ENCODE measurements at regions not wholly inside any gene's neighbourhood (a gene's known extent, or its start where the extent isn't known, plus 50 kb on each side); places are given as distances from the start of the nearest gene placed in this dataset.

DNA sequence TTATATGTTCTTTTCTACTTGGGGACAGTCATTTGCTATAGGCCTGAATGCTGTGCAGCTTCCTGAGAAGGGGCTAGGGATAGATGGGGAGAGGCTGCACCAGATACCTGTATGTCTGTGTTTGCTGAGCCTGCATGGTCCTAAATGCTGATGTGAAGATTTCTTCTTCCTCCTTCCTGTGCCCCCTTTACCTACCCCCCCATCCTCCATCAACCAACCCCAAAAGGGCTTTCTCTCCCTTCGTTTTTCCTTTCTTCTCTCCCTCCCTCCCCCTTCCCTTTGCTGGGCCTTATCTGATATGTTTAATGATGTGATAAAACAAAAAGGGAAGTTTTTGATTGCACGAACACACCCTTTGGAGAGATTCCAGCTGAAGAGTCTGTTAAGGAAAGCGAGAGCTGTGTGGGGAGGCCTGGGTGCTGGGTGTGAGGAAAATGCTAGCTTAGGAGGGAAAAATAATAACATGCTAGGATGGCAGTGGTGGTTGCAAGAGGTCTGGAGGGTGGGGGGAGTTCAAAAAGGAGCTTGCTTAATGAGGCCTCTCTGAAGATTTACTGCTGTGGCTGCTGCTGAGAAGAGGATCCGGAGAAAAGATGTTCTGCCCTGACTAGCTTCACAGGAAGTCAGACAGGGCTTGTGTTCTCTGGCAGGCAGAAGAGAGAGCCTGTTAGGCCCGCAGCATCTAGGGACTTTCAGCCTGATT lies 101.8 kb downstream of the SAMD9 start:
- DNase-seq (ENCODE audit: low spot score) = no peak

DNA sequence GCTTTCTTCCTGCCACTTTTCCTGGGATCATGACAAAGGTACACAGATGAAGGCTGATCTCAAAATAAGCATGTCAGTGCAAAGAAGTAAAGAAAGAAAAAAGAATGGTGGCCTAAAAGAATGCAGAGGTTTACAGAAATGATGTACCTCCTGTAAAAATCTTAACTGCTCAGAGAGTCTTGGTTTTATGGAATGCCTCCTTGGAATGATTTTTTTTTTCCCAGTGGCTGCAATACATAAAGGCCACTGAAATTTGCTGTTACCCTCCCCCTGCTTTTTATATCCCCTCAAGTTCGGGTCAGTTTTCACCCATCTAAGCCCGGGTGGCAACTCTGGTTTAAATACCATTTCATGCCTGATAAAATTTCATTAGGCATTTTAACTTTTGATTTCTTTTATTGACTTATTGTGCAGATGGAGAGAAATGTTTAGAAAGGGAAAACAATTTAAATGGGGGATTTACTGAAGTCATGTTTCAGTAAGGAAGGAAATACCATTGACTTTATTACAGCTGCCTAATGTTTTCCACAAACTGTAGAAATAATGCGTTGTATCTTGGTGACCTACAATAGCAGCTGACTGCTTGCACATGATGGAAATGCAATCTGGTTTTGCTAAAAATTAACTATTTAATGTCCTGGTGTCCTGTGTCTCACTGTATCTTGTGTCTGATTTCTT lies 102.5 kb downstream of the SAMD9 start:
- DNase-seq (ENCODE audit: low spot score) = no peak

DNA sequence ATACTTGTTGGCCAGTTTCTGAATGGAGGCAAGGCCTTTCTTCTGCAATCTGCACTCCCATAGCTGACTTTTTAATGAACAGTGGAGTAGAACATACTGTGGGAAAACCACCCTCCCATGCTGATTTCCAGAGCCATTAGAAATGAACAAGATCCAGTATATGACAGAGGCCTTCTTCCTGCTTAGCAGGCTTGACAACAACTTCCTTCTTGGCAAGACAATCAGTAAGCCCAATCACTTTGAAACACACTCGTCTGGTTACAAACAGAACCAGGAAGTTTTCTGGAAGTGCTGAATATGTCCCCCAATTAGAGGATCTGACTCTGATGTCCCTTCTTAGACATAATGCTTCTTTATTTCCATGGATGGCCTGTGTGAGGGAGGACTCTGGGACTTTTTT lies 103.4 kb downstream of the SAMD9 start:
- no peak for DNase-seq (ENCODE audit: low spot score)

DNA sequence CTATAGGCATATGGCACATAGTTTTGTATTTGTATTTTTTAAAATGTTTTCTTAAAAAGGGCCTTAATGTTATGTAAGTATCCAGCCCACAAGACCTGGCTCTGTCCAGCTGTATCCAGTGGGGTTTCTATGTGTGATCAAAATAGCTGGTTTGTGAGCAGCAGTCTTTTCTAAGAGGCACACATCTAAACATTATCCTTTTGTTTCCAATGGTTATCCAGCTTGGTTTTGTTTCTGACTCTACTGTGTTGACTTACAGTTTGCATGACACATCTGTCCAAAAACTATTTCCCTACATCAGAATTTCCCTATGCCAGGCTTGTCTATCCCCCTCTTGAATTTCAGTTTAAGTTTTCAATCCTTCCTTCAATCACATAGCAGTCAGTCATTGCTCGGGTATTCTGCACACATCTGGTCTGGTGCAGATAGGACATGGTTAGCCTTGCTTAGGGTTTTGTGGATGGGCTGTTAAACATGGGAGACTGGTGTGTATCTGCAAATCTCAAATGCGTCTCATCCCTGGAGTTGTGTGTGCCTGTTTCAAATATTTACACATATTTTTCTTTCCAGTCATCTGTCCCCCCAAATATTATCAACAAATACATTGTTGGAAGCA lies 104.2 kb downstream of the SAMD9 start:
- DNase-seq (ENCODE audit: low spot score) = no peak

DNA sequence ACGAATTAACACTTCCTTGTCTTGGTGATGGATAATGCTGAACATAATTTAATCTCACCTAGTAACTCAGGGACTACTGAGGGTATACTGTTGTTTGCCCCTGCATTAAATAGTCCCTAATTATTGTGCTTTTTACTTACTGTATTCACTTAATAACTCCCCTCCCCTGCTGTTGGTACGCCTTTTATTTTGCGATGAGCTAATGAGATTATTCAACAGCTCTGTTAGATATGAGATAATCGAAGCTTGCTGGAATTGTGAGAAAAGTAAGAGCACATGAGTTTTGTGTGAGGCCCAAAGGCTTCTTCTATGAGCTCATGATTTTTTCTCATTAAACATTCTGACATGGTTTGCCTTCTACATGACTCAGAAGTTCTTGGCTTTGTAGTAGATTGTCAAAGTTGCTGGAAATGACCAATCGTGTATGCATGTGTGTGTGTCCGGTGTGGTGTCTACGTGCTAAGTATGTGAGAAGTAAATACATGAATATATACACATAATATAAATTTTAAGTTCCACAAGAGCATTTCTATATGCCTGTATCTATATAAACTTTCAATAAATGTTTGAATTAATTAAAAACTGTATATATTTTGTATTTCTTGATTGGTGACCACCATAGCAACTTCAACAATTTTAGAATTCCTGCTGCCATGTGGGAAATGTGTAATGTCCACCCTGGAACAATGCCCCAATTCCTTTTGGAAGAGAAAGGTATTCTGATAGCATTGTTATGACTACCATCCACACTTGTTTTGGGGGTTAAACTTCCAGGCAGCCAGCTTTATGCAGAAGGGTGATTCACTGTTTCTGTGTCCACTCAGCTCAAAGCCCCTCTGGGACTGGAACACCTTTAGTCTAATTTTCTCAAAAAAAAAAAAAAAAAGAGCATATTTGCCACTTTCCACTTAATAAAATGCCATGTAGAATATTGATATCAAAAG lies 106.2 kb downstream of the SAMD9 start:
- DNase-seq (ENCODE audit: low spot score) = no peak

DNA sequence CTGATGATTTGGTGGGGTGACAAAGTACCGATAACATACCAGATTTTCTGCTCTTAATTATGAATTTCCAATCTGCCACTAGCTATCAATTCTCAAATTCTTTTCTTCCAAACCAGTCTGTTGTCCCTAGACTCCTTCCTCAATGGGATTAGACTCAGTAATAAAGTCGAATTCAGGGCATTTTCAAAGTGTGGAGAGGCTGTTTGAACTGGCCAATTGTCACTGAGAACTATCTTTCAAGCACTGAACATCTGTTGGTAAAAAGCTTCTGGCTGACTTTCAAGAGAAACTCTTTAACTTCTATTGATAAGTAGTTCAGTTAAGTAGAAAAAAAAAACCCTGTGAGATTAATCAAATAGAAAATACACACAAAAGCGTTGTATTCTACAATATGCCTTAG lies 108.9 kb downstream of the SAMD9 start:
- no peak for DNase-seq (ENCODE audit: low spot score)

DNA sequence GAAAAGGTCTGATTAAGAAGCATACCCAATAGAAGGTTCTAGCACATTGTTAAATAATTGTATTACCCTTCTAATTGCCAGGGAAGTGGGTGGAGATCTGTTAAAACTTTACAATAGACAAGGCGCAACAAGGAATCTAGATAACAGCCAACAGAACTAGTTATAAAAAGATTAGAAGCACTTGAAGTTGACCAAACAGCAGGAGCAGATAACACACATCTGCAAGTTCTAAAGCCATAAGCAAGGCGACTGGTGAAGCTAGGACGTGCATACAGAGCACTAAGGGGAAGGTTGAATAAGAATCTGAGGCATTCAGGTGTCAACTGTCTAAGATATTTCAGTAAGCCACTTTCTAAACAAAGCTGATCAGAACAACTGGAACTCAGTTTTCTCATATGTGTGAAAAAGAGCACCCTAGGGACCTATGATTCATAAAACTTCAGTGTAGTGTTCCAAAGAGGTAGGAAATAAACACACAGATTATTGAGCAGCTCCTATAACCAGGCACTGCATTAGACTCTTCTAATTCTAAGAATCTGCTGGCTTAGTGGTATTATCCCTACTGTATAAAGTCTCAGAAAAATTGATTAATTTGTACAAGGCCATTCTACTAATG lies 111.2 kb downstream of the SAMD9 start:
- no peak for DNase-seq (ENCODE audit: low spot score)

DNA sequence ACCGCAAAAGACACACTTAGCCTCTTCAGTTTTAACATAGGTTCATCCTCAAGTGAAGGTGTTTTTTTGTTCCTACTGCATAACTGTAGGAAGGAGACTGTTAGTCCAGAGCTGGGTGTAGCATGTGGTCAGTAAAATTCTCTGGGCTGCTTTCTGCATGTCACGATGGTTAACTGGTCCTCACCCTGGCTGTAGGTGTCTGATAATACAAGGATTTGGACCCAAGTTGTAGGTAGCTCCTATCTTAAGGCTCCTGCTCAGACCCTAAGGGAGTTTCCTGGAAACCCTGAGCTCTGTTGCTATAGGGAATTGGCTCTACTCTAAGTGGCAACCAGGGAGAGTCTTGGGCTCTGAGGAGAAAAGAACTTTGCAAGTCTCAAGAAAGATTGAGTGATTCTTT lies 112.9 kb downstream of the SAMD9 start:
- no peak for DNase-seq (ENCODE audit: low spot score)

DNA sequence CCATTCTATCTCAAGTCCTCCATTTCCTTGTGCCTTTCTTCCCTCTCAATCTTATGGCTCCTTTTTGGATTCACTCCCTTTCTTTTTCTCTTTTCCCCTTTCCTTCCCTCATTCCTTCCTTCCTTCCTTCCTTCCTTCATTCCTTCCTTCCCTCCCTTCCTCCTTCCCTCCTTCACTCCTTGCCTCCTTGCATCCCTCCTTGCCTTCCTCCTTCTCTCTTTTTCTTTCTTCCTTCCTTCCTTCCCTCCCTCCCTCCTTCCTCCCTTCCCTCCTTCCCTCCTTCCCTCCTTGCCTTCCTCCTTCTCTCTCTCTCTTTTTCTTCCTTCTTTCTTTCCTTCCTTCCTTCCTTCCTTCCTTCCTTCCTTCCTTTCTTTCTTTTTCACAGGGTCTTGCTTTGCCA lies 120.1 kb downstream of the SAMD9 start:
- DNase-seq (ENCODE audit: low spot score) = no peak

DNA sequence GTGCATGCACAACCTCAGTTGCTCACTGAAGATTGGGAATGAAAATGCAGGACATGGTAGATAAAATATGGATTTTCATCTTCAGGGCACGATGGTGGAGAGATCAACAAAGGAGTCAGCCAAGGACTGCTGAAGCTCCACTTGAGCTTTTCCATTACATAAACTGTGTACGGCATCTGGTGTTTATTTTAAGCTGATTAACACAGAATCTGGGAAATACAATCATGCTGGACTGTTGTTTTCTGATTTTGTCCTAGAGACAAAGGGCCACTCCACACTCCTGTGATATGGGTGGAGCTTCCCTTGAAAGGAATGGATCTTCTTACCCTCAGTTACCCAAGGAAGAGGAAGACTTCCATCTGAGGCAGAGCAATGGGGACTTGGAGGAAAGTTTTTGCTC lies 120.6 kb downstream of the SAMD9 start:
- no peak for DNase-seq (ENCODE audit: low spot score)

DNA sequence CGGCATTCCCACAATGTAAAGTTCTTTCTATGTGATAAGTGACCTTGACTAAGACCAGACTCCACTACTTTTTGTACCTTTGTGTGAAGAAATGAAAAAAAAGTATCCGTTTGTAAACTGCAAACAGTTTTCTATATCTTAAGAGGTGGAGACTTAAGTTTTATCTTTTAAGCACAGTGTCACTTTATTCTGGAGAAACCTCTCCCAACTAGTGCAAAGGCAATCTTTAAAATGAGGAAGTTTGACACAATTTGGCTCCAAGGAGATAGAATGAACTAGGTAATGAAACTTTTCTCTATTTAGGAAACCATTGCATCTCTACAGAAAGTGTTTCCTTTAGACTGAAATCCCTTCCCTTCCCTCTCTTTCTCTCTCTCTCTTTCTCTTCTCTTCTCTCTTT lies 122.9 kb downstream of the SAMD9 start:
- DNase-seq (ENCODE audit: low spot score) = no peak

DNA sequence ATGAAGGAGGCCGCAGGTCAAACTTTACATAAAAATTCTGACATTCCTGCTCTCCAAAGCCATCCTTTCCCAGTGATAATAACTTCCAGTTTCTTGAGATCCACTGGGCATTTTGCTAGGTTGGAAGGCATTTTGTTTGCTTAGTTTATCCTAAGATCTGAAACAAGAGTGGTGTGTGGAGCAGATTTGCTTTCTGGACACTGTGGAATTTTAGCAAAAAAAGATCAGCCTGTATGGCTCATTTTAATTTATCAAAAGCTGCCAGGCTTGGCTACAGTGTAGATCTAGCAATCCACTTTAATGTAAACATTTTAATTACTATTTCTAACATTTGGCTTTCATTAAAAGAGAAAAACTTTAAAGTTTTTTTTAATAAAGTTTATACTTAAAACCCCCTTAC lies 124.8 kb downstream of the SAMD9 start:
- no peak for DNase-seq (ENCODE audit: low spot score)

DNA sequence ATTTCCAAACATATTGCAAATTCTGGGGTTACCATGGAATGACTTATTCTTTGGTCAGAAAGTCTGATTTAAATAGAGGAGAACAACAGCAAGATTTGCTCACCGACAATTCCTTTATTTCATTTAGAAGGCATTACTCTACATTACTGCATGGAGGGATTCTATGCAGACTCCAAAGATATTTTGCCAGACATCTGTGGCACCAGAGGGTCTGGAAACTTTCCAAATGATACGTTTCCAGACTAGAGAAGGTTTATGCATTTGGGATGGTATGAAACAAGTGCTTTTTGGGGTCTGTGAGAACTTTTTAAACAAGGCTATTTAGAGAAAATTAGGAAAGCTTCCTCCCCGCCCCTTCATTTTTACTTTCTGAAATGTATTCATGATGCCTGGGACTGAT lies 125.3 kb downstream of the SAMD9 start:
- DNase-seq (ENCODE audit: low spot score) = no peak

DNA sequence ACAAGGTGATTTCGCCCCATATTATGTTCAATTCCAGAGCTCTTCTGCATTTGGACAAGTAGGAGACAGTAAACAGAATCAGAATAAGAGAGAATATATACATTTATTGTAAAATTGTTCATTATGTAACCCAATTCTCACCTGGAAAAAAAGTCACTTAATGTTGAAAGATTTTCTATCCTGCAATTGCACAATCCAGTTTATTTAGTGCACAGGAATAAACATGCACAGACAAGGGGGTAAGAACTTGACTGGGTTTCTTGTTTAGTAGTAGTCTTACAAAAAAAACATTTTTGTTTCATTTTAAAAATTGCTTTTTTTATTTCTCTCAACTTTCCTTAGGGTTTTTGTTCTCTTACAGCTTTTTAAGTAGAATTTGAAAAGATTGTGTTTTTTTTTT lies 126.6 kb downstream of the SAMD9 start:
- DNase-seq (ENCODE audit: low spot score) = no peak

DNA sequence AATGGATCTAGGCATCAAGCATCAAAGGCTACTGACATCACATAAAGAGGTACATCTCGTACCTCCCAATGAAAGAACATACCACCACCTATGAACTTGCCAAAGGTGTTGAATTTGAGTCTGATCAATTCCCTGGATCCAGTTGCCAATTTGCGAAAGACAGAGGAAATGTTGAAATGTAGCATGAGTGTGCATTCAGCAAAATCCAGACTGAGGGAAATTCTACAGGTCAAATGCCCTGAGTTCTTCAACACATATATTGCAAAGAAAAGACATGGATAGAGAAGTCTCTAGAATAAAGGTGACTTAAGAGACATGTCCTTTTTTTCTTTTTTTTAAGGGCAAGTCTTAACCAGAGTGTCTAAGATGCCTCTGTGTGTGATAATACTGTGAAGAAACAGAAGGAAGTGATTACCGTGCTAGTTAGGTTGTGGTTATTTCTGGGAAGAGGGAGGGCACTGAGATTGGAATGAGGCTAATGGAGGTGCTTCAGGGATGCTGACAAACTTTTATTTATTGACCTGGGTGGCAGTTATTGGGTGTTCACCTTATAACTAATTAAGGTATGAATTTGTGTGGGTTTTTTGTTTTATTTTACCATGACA lies 128.7 kb downstream of the SAMD9 start:
- no peak for DNase-seq (ENCODE audit: low spot score)

DNA sequence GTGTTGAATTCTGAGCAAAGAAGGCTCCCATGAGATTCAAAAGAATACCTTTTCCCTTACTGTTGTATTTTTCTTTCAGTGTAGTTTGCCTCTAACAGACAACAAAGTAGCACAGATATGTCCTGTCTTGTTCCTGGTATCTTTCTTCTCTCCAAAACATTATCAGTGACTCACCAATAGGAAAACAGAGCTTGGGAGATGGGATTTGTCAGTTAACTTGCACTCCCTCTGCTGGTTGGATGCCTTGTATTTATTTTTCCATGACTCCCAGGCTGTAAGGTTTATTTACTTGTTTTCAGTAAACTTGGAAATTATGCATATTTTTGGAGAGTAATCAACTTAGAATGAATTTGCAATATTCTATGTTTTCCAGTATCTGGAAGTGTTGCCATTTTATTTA lies 129.7 kb downstream of the SAMD9 start:
- DNase-seq (ENCODE audit: low spot score) = peak; percentile 21

DNA sequence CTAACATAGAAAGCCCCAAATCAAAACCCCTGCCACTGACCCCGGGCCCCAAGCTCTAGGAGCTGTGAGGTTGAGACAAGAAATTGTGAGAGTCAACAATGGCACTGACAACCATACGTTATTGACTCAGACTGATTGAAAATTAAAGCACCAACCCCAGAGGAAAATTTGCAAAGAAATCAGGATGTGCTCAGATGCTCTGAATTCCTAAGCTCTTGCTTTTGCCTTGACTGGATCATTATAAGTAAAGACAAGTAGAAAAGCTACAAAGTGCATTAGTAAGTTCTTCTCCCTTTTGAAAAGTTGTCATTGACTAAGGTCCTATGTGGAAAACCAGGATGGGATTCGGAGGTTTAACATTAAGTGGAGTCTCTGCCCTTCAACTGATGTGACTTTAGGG lies 130.2 kb downstream of the SAMD9 start:
- DNase-seq (ENCODE audit: low spot score) = no peak

DNA sequence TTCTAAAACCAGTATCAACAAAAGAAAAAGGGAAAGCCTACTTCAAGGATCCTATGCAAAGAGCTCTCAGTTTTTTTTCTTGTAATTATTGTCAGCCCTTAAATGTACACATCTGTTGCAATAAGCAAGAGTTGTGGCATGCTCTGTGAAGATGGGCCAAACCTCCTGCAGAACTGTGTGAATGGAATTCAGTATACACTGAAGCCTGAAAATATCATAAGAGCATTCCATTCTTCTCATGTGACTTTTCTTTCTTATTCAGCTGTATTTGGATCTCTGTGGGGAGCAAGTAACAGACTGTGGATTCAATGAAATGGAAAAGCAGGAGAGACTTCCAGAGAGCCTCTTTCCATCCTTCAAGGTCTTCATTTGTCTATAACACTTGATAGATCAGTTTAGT lies 130.7 kb downstream of the SAMD9 start:
- no peak for DNase-seq (ENCODE audit: low spot score)

DNA sequence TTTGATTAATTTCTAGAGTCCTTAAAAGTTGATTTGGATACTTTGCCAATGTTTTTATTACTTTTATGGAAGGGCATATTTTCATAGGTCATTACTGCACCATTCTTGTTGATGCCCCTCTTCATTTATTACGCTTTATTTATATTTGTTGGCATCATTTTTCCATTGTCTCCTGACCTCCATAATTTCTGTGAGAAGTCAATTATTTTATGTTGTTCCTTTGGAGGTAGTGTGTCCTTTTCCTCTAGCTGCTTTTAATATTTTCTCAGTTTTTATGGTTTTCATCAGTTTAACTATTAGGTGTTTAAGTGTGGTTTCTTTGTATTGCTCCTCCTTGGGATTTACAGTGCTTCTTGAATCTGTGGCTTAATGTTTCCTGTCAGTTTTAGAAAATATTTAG lies 134.9 kb downstream of the SAMD9 start:
- no peak for DNase-seq (ENCODE audit: low spot score)

DNA sequence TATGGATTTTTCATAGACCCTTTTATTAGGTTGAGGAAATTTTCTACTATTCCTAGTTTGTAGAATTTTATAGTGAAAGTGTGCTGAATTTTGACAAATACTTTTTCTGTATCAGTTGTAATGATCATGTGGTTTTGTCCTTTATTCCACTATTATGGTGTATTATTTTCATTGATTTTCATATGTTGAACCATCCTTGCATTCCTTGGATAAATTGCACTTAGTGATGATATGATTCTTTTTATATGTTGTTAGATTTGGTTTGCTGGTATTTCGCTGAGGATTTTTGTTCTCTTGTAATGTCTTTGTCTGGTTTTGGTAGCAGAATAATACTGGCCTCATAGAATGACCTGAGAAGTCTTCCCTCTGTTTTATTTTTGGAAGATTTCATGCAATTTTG lies 140.6 kb upstream of the CDK6 start:
- no peak for DNase-seq (ENCODE audit: low spot score)

DNA sequence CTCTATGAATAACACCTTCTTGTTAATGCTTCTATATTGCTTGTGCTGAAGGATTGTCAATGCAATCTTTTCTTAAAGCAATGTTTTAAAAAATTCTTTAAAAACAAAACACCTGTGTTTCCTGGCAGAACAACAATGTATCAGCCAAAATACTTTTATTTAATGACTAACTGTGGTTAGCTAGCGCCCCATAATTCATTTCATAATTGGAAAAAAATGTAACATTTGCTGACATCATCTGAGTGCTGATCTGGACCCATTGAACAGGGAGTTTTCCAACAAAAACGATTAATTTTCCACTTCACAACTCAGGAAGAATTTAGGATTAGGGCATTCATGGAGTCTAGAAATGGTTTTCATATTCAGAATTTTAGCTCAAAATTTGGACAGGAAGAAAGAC lies 137.6 kb upstream of the CDK6 start:
- no peak for DNase-seq (ENCODE audit: low spot score)

DNA sequence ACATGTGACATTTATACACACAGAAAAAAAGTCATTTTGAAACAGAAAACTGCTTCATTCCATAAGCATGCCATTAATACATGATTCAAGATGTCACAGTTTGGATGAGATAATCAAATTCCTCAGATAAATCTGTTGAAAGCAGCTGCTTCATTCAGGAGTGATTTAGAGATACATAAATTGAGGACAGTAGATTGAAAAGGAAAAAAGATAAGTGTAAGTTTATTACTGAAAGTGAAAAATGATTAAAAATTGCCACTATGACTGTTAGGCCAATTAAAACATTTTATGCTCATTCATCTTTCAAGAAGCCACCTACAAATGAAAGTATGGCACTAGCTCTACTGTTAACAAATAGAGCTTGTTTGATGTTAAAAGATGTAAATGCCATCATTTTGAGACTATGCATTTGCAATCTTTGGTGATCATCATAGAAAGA lies 136.9 kb upstream of the CDK6 start:
- DNase-seq (ENCODE audit: low spot score) = no peak

Data from cerebellar cortex (tissue), 1 donor.